ENCODE measurements at regions not wholly inside any gene's neighbourhood (a gene's known extent, or its start where the extent isn't known, plus 50 kb on each side); places are given as distances from the start of the nearest gene placed in this dataset.

DNA sequence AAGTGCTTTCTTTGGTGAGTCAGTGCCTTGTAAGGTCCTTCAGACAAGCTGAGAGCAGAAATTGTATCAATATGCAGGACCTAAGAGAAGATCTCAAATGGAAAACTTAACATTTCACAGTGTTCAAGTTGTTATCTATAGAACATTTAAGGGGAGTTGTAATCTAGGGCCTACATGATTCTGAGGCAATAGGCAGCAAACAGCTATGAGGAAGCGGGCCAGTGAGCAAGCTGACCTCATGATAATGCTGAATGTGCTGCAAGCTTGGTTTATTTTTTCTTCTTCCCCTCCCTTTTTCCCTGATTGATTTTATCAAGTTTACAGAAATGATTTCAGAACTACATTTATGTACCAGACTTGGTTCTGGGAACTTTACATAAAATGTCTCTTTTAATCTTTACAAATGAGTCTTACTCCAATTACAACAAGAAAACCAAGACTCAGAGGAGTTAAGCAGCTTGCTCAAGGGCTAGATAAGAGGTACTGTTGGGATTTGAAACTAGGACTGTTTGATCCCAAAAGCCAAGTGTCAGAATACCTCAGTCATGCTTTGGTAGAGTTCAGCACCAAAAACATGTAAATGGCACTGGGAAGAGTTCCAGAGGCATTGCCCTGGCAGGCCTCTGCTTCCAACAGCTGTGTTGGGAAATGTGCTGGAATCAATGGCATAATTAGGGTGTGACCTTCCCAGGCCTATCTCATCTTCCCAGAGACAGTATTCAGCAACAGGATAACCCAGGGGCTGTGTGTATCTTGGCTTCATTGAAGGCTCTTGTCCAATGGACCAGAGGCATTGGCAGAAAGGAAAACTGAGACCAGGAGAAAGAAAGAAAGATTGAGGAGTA is 130.1 kb downstream of the LRRC70 start:
- H3K4me3 ChIP-seq: no peak overlapping the region
- no peak overlapping the region for H3K27ac ChIP-seq

DNA sequence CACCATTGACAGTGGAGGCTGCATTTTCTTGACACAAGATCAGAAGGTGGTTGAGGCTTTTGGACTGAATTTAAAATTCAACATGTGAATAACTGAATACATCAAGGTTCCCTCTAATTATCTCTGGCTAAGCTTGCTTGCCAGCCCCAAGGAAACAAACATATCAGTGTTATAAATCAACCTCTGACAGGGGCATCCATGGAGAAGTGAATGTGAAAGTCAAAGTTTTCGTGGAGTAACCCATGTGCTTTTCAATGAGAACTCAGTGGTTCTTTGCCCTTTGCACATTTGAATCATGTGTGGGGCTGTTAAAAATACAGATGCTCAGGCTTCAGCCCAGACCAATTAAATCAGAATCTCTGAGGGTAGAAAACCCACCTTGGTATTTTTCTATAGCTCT is 128.9 kb downstream of the LRRC70 start:
- H3K27ac ChIP-seq: no peak overlapping the region
- no peak overlapping the region for H3K4me3 ChIP-seq

- H3K4me3 ChIP-seq: no peak overlapping the region
- H3K27ac ChIP-seq: no peak overlapping the region
These were observed 128.5 kb downstream of the LRRC70 start for GRCh38 chr5:62707131-62707530.

- Histone ChIP-seq H3K4me3 (no peak overlapping the region), H3K27ac (no peak overlapping the region)
These were observed 126.4 kb downstream of the LRRC70 start for GRCh38 chr5:62705022-62705421.

DNA sequence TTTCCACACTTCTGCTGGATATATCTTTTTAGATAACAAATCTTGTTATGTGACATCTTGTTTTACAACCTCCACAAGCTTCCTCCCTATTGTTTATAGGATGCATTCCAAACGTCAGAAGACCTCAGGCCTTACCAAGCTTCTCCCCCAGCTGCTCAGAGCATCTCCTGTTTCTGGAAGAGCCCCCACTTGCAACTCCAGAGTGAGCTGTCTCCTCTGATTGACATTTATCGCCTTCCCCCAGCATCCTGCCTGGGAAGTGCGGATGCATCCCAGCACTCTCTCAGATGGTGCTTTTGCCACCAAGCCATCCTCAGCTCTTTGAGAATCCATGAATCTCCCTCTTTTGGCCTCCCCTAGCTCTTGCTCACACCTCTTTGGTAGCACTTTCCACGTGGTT is 123.5 kb downstream of the LRRC70 start:
- Histone ChIP-seq H3K4me3 (no peak overlapping the region), H3K27ac (no peak overlapping the region)

DNA sequence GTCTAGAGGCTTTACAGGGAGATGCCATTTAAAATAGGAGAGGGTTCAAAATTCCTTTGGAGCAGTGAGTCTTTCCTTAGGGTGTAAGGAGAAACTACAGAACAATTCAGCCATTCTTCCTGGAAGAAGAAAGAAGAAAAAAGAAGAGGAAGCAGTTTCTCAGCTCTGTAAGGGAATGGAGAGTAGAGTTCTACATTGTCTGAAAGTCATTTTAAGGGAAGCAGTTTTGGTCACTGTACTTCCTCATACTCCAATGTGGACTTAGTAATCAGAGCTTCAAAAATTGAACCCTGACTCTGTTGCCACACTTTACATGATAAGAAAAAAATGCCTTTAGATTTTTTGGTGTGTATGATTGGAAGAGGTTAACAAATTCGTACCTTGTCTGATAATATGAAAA is 122.4 kb downstream of the LRRC70 start:
- Histone ChIP-seq H3K4me3 (no peak overlapping the region), H3K27ac (no peak overlapping the region)

GRCh38 chr5:62698756-62699155 is 120.1 kb downstream of the LRRC70 start:
- no peak overlapping the region for H3K4me3 ChIP-seq
- no peak overlapping the region for H3K27ac ChIP-seq

- H3K27ac ChIP-seq: no peak overlapping the region
- no peak overlapping the region for H3K4me3 ChIP-seq
These were observed 116.7 kb downstream of the LRRC70 start for GRCh38 chr5:62695274-62695673.

DNA sequence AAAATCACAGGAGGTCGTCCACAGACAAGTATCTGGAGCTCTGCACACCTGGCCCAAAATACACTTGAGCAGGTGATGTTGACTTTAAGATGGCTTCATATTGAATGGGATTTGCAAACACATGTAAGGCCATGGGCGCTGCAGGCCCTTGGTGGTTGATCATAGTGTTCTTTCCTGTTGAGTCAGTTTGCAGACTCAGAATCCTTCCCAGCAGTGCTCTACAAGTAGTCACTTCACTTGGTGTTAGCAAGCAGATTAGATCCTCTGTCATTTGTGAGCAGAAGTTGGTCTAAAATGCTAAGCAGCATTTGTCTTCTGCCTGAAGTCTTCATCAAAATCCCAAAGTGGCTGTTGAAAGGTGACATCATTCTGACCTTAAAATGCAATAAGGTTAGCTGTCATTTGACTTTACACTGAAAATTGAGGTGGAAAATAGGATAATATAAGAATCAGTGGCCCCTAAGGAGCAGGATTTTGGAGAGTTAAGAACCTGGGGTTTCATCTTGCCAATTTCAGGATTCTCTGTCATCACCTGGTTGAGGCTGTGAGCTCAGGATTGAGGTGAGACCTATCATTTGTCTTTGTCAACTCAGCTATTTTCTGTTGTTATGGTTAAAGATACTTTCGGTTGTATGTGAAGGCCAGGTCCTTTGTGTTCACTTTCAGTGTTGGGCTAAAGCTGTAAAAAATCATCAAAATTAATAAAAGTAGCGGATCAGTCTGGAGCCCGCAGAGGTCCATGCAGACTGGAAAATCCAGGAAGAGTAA is 114.5 kb downstream of the LRRC70 start:
- no peak overlapping the region for H3K4me3 ChIP-seq
- no peak overlapping the region for H3K27ac ChIP-seq

DNA sequence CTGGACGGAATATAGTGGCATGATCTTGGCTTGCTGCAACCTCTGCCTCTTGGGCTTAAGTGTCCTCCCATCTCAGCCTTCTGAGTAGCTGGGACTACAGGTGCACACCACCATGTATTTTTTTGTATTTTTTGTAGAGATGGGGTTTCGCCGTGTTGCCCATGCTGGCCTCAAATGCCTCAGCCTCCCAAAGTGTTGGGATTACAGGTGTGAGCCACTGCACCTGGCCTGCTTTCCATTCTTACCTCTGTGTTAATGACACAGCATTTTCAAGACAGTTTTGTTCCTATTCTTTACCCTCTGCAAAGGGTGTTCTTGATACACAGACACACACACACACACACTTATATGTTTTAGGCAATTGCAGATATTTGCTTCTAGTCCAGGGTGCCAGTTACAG is 113.3 kb downstream of the LRRC70 start:
- no peak overlapping the region for H3K27ac ChIP-seq

GRCh38 chr5:62690421-62690820 is 111.8 kb downstream of the LRRC70 start:
- Histone ChIP-seq H3K4me3 (no peak overlapping the region), H3K27ac (peak overlapping the region in 6 of 21 experiments; percentile 12 to 60 (median 42))

More for the DNA sequence above, 113.3 kb downstream of the LRRC70 start:
- no peak overlapping the region for H3K4me3 ChIP-seq

GRCh38 chr5:62689599-62690368 is 111.2 kb downstream of the LRRC70 start:
- Histone ChIP-seq H3K27ac (peak overlapping the region in 7 of 21 experiments; percentile 12 to 51 (median 38)), H3K4me3 (peak overlapping the region in 1 of 7 experiments; percentile 7)

GRCh38 chr5:62686692-62687091 is 108.1 kb downstream of the LRRC70 start:
- no peak overlapping the region for H3K4me3 ChIP-seq
- no peak overlapping the region for H3K27ac ChIP-seq

DNA sequence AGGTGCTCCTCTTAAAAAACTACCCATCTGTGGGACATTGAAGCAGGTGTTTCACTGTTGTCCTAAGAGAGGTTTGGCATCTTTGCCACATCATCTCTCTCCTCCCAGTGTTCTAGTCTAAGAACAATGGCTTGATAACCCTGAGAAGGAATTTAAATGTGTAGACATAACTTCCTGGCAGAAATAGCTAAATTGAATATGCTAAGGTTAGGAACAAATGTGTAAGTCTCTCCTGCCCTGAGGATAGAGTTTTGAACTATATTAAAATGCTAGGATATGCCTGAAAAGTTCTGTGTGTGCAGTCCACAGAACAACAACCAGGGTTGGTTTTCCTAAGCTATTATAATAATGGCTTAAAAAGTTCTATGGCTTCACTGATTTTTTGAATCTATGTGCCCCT is 106.6 kb downstream of the LRRC70 start:
- Histone ChIP-seq H3K27ac (no peak overlapping the region), H3K4me3 (no peak overlapping the region)

- Histone ChIP-seq H3K27ac (no peak overlapping the region), H3K4me3 (no peak overlapping the region)
These were observed 105.7 kb downstream of the LRRC70 start for GRCh38 chr5:62684310-62684709.

- H3K4me3 ChIP-seq: no peak overlapping the region
- H3K27ac ChIP-seq: no peak overlapping the region
These were observed 103.4 kb downstream of the LRRC70 start for GRCh38 chr5:62682059-62682458.

- Histone ChIP-seq H3K27ac (no peak overlapping the region), H3K4me3 (no peak overlapping the region)
These were observed 102.7 kb downstream of the LRRC70 start for GRCh38 chr5:62681117-62681850.

DNA sequence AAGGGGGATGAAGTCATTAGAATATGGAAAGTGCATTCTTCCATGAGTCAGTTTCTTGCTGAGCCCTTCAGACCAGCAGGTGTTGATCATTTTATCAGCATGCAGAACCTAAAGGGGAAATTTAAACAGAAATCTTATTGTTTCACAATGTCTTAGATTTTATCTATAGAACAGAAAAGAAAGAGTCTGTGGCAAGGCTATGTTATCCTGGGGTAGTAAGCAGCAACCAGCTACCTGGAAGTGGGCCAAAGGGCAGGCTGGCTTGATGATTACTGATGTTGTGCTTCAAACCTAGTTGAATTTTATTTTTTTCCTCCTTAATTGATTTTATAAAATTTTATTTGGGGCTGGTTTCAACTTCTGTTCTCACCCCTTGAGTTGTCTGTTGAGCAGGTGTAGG is 101.5 kb downstream of the LRRC70 start:
- Histone ChIP-seq H3K27ac (no peak overlapping the region), H3K4me3 (no peak overlapping the region)

Data from skin epidermis (tissue), 12 donors.